ENCODE measurements at regions not wholly inside any gene's neighbourhood (a gene's known extent, or its start where the extent isn't known, plus 50 kb on each side); places are given as distances from the start of the nearest gene placed in this dataset.

- no peak for DNase-seq
These were observed 53.9 kb upstream of the AKT3 start for GRCh38 chr1:243903895-243904294.

- DNase-seq: no peak
These were observed 53.0 kb upstream of the AKT3 start for GRCh38 chr1:243903041-243903440.

- DNase-seq: no peak
These were observed 52.1 kb upstream of the AKT3 start for GRCh38 chr1:243902100-243902499.
